ENCODE measurements at regions not wholly inside any gene's neighbourhood (a gene's known extent, or its start where the extent isn't known, plus 50 kb on each side); places are given as distances from the start of the nearest gene placed in this dataset.
A peak's percentile ranks its signal among the peaks of the same experiment; 100 is the strongest.
"Not testable (repeated sequence)": the region's sequence is repeated elsewhere in the genome, so short reads cannot be mapped to it uniquely, and the experiment has no call there.

GRCh38 chr4:157775971-157776370 lies 396.9 kb downstream of the GASK1B start:
- no peak for DNase-seq

- DNase-seq, result no peak
Observed at GRCh38 chr4:157772907-157773306, 399.9 kb downstream of the GASK1B start.

DNA sequence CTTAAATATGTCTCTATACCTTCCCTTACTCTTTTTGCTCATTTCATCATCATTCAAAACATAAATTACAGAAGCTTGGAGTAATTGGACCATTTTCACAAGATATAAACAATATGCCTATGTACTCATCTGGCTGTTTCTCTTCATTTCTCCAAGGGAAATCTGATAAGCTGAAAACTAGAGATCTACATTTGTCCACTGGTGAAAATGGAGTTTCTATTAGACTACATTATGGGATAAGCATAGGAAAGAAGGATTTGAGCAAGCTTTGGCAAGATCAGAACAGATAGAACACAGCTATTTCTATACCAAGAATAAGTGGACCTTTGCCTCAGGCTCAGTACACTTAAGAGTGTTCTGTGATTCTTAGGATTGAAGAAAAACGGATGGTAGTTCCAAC lies 404.4 kb downstream of the GASK1B start:
- DNase-seq, result no peak

DNA sequence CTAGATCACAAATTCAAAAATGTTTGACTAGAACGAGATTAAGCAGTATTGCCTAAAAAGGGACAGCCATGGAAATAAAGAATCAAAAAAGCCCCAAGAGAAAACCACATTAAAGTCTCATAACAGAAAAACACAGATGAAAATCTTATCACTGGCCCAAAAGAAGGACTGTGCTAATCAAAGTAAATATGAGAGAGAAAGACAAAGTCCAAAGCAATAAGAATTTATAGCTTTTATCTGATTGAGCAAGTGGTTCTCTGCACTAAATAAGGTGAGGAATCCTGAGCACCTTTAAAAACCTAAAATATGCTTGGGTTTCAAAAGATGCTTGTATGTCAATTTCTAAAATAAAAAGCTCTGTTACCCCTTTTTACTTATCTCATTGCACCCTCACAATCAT lies 409.3 kb downstream of the GASK1B start:
- no peak for DNase-seq

DNA sequence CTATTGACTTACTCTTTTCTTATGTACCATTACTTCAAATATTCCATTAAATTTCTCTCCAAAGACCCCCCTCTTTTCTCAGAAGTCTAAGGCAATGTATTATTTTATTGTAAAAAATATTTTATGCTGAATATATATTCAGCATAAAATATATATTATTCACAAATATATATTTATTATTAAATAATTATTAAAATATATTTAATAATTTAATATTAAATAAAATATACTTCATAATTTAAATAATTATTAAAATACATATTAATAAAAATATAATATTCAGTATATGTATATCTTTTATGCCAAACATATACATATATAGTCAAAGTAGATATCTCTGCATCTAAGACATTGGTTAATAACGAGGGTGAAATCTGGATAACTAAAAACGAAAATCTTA lies 418.4 kb downstream of the GASK1B start:
- DNase-seq, result no peak

GRCh38 chr4:157751631-157752030 lies 421.2 kb downstream of the GASK1B start:
- no peak for DNase-seq

- no peak for DNase-seq
Observed at GRCh38 chr4:157741642-157742041, 431.2 kb downstream of the GASK1B start.

GRCh38 chr4:157739242-157739641 lies 433.6 kb downstream of the GASK1B start:
- DNase-seq, result no peak

DNA sequence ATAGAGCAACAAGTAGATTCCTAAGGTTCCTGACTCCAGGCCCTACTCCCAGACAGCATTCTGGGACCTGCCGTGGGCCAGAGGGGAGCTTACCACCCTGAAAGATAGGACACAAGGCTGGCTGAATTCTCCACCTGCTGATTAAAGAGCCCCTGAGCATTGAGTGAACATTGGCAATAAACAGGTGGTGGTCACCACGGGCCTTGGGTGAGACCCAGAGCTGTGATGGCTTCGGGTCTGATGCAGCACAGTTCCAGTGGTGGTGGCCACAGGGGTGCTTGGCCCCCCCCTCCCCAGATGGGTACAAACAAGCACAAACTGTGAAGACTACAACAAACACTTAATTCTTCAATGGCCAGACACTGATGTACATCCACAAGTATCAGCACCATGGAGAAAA lies 444.6 kb downstream of the GASK1B start:
- no peak for DNase-seq

- DNase-seq, result no peak
Observed at GRCh38 chr4:157727163-157727562, 445.7 kb downstream of the GASK1B start.

- no peak for DNase-seq
Observed at GRCh38 chr4:157722146-157722545, 450.7 kb downstream of the GASK1B start.

GRCh38 chr4:157713342-157713741 lies 459.5 kb downstream of the GASK1B start:
- DNase-seq, result peak; percentile 2

DNA sequence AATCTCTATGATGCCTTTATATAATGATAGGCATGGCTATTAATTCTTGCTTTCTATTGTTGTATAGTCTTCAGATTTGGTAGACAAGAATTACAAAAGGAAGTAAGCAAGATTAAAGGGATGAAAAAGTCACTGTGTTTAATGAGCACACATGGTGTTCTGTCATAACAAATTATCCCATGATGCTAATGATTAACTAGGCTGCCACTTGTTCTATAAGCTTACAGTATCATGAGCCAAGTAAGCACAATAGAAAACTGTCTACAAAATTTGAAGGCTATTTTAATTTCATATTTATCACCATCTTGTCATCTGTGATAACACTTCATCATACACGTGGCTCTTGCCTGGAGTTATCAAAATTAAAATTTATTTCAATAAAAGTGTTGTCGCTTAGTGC lies 466.7 kb downstream of the GASK1B start:
- no peak for DNase-seq

- DNase-seq, result no peak
Observed at GRCh38 chr4:157702831-157703230, 470.0 kb downstream of the GASK1B start.

DNA sequence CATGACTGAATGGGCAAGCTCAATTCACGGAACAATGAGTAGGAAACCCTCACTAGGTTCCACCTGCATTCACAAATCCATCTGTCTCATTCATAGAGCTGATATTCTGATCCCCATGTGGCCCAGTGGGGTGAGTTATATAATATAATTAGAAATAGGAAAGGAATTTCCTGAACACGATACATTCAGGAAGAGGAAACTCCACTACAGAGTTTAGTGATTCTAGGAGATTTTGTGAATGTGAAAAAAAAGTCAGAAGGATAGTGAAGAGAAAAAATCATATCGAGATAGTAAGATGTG lies 471.2 kb downstream of the GASK1B start:
- DNase-seq, result no peak

DNA sequence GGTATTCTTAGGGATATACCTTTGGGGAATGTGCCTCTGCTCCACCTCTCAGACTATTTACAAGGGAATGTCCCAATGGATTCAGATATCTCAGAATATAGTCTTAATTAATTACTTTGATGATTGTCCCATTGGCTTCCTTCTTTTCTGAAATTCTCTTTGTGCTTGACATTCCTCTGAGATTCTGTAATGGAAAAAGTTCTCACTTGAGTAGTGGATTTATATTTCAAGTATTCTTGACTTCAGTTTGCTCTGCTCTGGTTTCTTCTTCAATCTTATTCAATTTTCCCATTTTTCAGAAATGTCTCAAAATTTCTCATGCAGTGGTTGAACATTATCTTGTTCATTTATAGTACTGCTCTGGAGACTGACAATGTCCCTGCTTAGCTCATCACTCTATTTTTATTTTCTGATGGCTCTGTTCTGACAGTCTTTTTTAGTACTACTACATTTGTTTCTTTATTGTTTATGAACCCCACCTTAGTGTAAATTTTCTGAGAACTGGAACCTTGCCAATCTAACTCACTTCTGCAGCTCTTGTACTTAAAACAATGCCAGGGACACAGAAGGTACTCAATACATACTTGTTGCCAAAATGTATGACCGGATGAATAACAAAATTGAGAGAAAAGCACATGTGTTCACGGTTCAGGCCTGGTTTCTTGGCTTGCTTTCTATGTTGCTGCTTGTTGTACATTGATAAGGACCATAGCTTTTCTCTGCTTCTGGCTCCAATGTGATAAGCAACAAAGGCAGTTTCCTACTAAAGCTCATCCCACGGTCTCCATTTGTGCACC lies 471.7 kb downstream of the GASK1B start:
- DNase-seq, result no peak

GRCh38 chr4:157689476-157689875 lies 468.9 kb downstream of the GRIA2 start:
- no peak for DNase-seq

GRCh38 chr4:157687971-157688370 lies 467.4 kb downstream of the GRIA2 start:
- DNase-seq, result no peak

DNA sequence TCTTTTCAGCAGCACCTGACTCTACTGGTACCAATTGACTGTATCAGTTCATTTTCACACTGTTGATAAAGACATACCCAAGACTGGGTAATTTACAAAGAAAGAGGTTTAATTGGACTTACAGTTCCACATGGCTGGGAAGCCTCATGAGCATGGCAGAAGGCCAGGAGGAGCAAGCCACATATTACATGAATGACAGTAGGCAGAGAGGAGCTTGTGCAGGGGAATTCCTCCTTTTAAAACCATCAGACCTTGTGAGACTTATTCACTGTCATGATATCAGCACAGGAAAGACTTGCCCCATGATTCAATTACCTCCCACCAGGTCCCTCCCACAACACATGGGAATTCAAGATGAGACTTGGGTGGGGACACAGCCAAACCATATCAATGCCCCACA lies 458.8 kb downstream of the GRIA2 start:
- DNase-seq, result not testable (repeated sequence)

DNA sequence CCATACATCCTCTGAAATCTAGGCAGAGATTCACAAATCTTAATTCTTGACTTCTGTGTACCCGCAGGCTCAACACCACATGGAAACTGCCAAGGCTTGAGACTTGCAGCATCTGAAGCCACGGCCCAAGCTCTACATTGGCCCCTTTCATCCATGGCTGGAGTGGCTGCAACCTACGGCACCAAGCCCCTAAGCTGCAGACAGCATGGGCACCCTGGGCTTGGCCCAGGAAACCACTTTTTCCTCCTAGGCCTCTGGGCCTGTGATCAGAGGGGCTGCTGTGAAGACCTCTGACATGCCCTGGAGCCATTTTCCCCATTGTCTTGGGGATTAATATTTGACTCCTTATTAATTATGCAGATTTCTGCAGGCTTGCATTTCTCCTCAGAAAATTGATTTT lies 457.9 kb downstream of the GRIA2 start:
- no peak for DNase-seq

GRCh38 chr4:157674699-157675098 lies 454.2 kb downstream of the GRIA2 start:
- DNase-seq, result no peak

GRCh38 chr4:157667836-157668235 lies 447.3 kb downstream of the GRIA2 start:
- no peak for DNase-seq

DNA sequence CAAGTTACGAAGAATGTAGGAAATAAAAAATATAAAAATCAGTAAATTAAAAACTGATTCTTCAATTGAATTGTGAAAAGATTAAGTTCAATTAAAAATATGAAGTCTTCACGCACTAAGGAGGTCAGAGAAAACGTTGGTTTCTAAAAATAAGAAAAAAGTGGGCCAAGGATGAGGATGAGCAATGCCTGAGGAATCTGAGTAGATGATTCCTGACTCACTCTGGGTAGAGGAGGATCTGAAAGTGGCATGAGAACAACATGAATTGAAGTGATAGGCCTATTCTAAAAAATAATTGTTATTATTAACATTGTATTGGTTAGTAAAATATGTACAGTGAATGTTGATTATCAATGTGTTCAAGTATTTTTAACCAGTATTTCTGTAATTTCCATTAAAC lies 444.2 kb downstream of the GRIA2 start:
- no peak for DNase-seq

- DNase-seq, result no peak
Observed at GRCh38 chr4:157655096-157655809, 434.7 kb downstream of the GRIA2 start.

DNA sequence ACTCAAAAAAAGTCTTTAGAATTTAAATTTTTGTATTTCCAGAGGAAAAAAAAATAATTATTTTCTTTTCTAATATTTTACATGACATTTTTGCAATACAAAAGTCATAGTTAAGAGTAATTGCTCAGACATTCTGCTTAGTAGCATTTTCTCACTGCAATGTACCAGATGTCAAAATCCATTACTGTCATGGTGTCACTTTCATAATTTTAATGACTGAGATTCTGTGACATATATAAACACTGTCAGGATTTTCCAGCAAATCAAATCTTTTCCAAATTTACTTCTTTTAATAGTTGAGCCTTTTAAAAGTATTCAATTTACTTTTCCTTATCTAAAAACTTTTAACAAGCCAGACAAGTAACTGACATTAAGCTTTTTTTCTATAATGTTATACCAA lies 422.7 kb downstream of the GRIA2 start:
- no peak for DNase-seq

All from NCI-H1694 (cell line).